ENCODE measurements at regions not wholly inside any gene's neighbourhood (a gene's known extent, or its start where the extent isn't known, plus 50 kb on each side); places are given as distances from the start of the nearest gene placed in this dataset.

DNA sequence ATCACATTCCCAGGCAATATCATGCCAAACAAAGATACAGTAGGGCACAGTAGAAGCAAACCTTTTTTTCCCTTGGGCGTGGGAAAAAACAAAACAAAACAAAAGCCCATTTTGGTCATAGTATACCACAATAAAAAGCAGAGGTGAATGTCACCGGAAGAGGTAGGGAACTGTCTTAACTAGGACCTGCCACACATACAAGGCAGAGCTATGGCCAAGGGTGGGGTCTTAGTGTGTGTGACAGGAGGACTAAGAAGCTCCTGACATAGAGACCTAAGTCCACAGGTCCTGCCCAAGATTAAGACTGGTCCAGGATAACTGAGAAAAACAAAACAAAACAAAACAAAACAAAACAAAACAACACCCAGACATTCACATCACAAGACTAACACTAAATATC is 441.2 kb upstream of the DSEL start:
- TF ChIP-seq CTCF (IDR thresholded peaks at IDR 0.05; ENCODE audit: low read depth, low read length, poor library complexity, severe bottlenecking) = no peak
- no peak for TF ChIP-seq EZH2phosphoT487 (IDR thresholded peaks at IDR 0.05; ENCODE audit: borderline replicate concordance, low read length)
